ENCODE measurements at regions not wholly inside any gene's neighbourhood (a gene's known extent, or its start where the extent isn't known, plus 50 kb on each side); places are given as distances from the start of the nearest gene placed in this dataset.
A peak's percentile ranks its signal among the peaks of the same experiment; 100 is the strongest.

- DNase-seq: no peak
These were observed 187.3 kb downstream of the C12orf50 start for GRCh38 chr12:87841935-87842334.

GRCh38 chr12:87836190-87836589 lies 193.0 kb downstream of the C12orf50 start:
- no peak for DNase-seq

GRCh38 chr12:87828382-87828973 lies 200.7 kb downstream of the C12orf50 start:
- DNase-seq: no peak

GRCh38 chr12:87827638-87828264 lies 201.4 kb downstream of the C12orf50 start:
- peak in 1 of 3 donors; percentile 20 for DNase-seq

GRCh38 chr12:87822923-87823322 lies 206.3 kb downstream of the C12orf50 start:
- DNase-seq: no peak

GRCh38 chr12:87820524-87821202 lies 208.5 kb downstream of the C12orf50 start:
- no peak for DNase-seq

- no peak for DNase-seq
These were observed 210.8 kb downstream of the C12orf50 start for GRCh38 chr12:87818441-87818840.

- peak in 2 of 3 donors; percentile 30 to 55 for DNase-seq
These were observed 213.2 kb downstream of the C12orf50 start for GRCh38 chr12:87815771-87816585.

GRCh38 chr12:87814625-87815024 lies 214.6 kb downstream of the C12orf50 start:
- no peak for DNase-seq

GRCh38 chr12:87813476-87814234 lies 215.5 kb downstream of the C12orf50 start:
- no peak for DNase-seq

- no peak for DNase-seq
These were observed 216.5 kb downstream of the C12orf50 start for GRCh38 chr12:87812681-87813080.

- DNase-seq: no peak
These were observed 217.2 kb downstream of the C12orf50 start for GRCh38 chr12:87812030-87812429.

- DNase-seq: no peak
These were observed 219.3 kb downstream of the C12orf50 start for GRCh38 chr12:87809916-87810315.

- DNase-seq: no peak
These were observed 222.1 kb downstream of the C12orf50 start for GRCh38 chr12:87807086-87807485.

GRCh38 chr12:87806310-87806709 lies 222.9 kb downstream of the C12orf50 start:
- DNase-seq: no peak

- no peak for DNase-seq
These were observed 224.8 kb downstream of the C12orf50 start for GRCh38 chr12:87804386-87804785.

GRCh38 chr12:87802721-87803011 lies 226.5 kb downstream of the C12orf50 start:
- no peak for DNase-seq

GRCh38 chr12:87801860-87802720 lies 227.1 kb downstream of the C12orf50 start:
- DNase-seq: no peak

- no peak for DNase-seq
These were observed 232.2 kb downstream of the C12orf50 start for GRCh38 chr12:87796961-87797516.

GRCh38 chr12:87795555-87795954 lies 233.6 kb downstream of the C12orf50 start:
- DNase-seq: no peak

- no peak for DNase-seq
These were observed 234.3 kb downstream of the C12orf50 start for GRCh38 chr12:87794854-87795253.
